CD14-positive monocyte (primary cell): ENCODE measurements at regions not wholly inside any gene's neighbourhood (a gene's known extent, or its start where the extent isn't known, plus 50 kb on each side); places are given as distances from the start of the nearest gene placed in this dataset.

Experiments
- DNase-seq, 3 donors: peaks; one replicate each; pipeline ENCODE4 v3.0.0-alpha.2; 2011 to 2022
- H2AFZ ChIP-seq: 2 replicates; pipeline ENCODE4 v1.6.0; 2012; ENCODE audit warnings: mild to moderate bottlenecking, low read depth, low read length, inconsistent platforms; ENCODE audit not compliant: insufficient read depth, poor library complexity, severe bottlenecking
- H3K27ac ChIP-seq, 2 donors: 1 replicate in 1 of 2; 2 replicates in 1 of 2; pipeline ENCODE4 v1.5.1; 2012 to 2013; ENCODE audit warnings: low read length in 2 of 2, control low read depth in 1 of 2, inconsistent platforms in 1 of 2, low read depth in 1 of 2, mild to moderate bottlenecking in 1 of 2
- H3K27me3 ChIP-seq, 2 donors: one replicate each; pipeline versions ENCODE4 v1.6.0 to v1.6.1; 2011 to 2013; ENCODE audit warnings: low read length in 2 of 2; ENCODE audit not compliant: control insufficient read depth in 2 of 2, insufficient read depth in 2 of 2
- H3K36me3 ChIP-seq, 2 donors: replicated peaks in 1 of 2; 1 replicate in 1 of 2; 2 replicates in 1 of 2; pipeline versions ENCODE4 v1.5.1 to v1.6.1; 2012 to 2013; ENCODE audit warnings: low read length in 2 of 2, control low read depth in 1 of 2, inconsistent platforms in 1 of 2, mild to moderate bottlenecking in 1 of 2; ENCODE audit not compliant: insufficient read depth in 2 of 2, control insufficient read depth in 1 of 2
- H3K4me1 ChIP-seq, 2 donors: 1 replicate in 1 of 2; 2 replicates in 1 of 2; pipeline versions ENCODE4 v1.5.1 to v1.6.1; 2012 to 2013; ENCODE audit warnings: low read length in 2 of 2, control low read depth in 1 of 2, inconsistent platforms in 1 of 2, mild to moderate bottlenecking in 1 of 2, moderate library complexity in 1 of 2; ENCODE audit not compliant: insufficient read depth in 2 of 2, control insufficient read depth in 1 of 2
- H3K4me2 ChIP-seq: replicated peaks from 2 replicates; pipeline ENCODE3; 2012; ENCODE audit warnings: low read length, moderate library complexity, mild to moderate bottlenecking; ENCODE audit not compliant: poor library complexity, severe bottlenecking; ENCODE audit errors: extremely low read depth
- H3K4me3 ChIP-seq, 3 experiments: fragments of 200-600 bp in 1 of 3; sonication (generic) in 1 of 3; replicated peaks in 1 of 3; 1 replicate in 2 of 3; 2 replicates in 1 of 3; pipeline ENCODE4 v1.5.1; 2011 to 2013; ENCODE audit warnings: low read length in 3 of 3, mild to moderate bottlenecking in 3 of 3, control low read depth in 2 of 3, low read depth in 2 of 3, inconsistent platforms in 1 of 3, moderate library complexity in 1 of 3
- H3K79me2 ChIP-seq: 2 replicates; pipeline ENCODE4 v1.6.0; 2012; ENCODE audit warnings: mild to moderate bottlenecking, control low read depth, inconsistent platforms, low read length, moderate library complexity; ENCODE audit not compliant: insufficient read depth
- H3K9ac ChIP-seq: 2 replicates; pipeline ENCODE4 v1.6.0; 2017; ENCODE audit warnings: low read length, mild to moderate bottlenecking; ENCODE audit not compliant: insufficient read depth, poor library complexity, severe bottlenecking
- H3K9me3 ChIP-seq, 2 donors: replicated peaks in 1 of 2; 1 replicate in 1 of 2; 2 replicates in 1 of 2; pipeline versions ENCODE4 v1.5.1 to v1.6.1; 2012 to 2013; ENCODE audit warnings: low read length in 2 of 2, control low read depth in 1 of 2; ENCODE audit not compliant: control insufficient read depth in 1 of 2, insufficient read depth in 1 of 2
- H4K20me1 ChIP-seq: 2 replicates; pipeline ENCODE4 v1.6.0; 2012; ENCODE audit warnings: mild to moderate bottlenecking, low read length, control low read depth, moderate library complexity; ENCODE audit not compliant: insufficient read depth
- H3K27ac Mint-ChIP-seq, 7 donors: one replicate each; pipeline ENCODE4 v1.8.0; 2020; ENCODE audit warnings: mild to moderate bottlenecking in 7 of 7, mixed read lengths in 7 of 7, moderate library complexity in 6 of 7, inconsistent platforms in 2 of 7
- H3K27me3 Mint-ChIP-seq, 3 donors: one replicate each; pipeline ENCODE4 v1.8.0; 2021 to 2022; ENCODE audit warnings: low read depth in 3 of 3, mild to moderate bottlenecking in 3 of 3, mixed read lengths in 3 of 3, moderate library complexity in 3 of 3, inconsistent platforms in 1 of 3
- H3K36me3 Mint-ChIP-seq, 2 donors: one replicate each; pipeline ENCODE4 v1.8.0; 2020; ENCODE audit warnings: mixed read lengths in 2 of 2, inconsistent platforms in 1 of 2, mild to moderate bottlenecking in 1 of 2
- H3K4me1 Mint-ChIP-seq: one replicate; pipeline ENCODE4 v1.8.0; 2020; ENCODE audit warnings: mild to moderate bottlenecking, mixed read lengths
- H3K4me3 Mint-ChIP-seq, 2 donors: one replicate each; pipeline ENCODE4 v1.8.0; 2020; ENCODE audit warnings: mild to moderate bottlenecking in 2 of 2, mixed read lengths in 2 of 2, moderate library complexity in 1 of 2
- H3K9me3 Mint-ChIP-seq, 7 donors: one replicate each; pipeline ENCODE4 v1.8.0; 2020 to 2022; ENCODE audit warnings: mixed read lengths in 7 of 7, mild to moderate bottlenecking in 6 of 7, moderate library complexity in 6 of 7, inconsistent platforms in 2 of 7
- CTCF ChIP-seq: fragments of 200-600 bp; IDR thresholded peaks from one replicate; pipeline ENCODE4 v1.8.0; 2022; ENCODE audit warnings: antibody characterized with exemption, mild to moderate bottlenecking
- WGBS: methylation state at CpG from one replicate; pipeline ENCODE4 v1.1.5; 2013; ENCODE audit warnings: missing lambda C conversion rate; ENCODE audit not compliant: insufficient coverage; 5-methylcytosine and 5-hydroxymethylcytosine counted together
- intact Hi-C, 2 donors: fragments of 100-400 bp; cut with micrococcal nuclease; formaldehyde crosslinking; loops; one replicate each; pipeline versions ENCODE4 v1.15.0 to v1.15.1; 2023

GRCh38 chr11:26846227-26846626 lies 124.4 kb upstream of the SLC5A12 start:
- Mint-ChIP-seq H3K4me1 (no peaks in the 10 kb centered on the region), H3K27me3 (no peaks in the 10 kb centered on the region)
- H3K79me2 ChIP-seq: no peaks in the 10 kb centered on the region

GRCh38 chr11:26847459-26847858 lies 125.6 kb upstream of the SLC5A12 start:
- no peak for TF ChIP-seq CTCF
- Mint-ChIP-seq H3K4me3 (no peak overlapping the region), H3K4me1 (no peaks in the 10 kb centered on the region), H3K36me3 (no peaks in the 10 kb centered on the region), H3K9me3 (peaks cover 0 to 19% (median 2%) of the 10 kb centered on the region in 7 donors), H3K27me3 (no peaks in the 10 kb centered on the region), H3K27ac (no peak overlapping the region)
- H3K9ac ChIP-seq: no peak overlapping the region
- H3K4me3 ChIP-seq: no peak overlapping the region
- H3K4me2 ChIP-seq: no peak overlapping the region
- no peak overlapping the region for H2AFZ ChIP-seq
- H3K27ac ChIP-seq: no peak overlapping the region
- H3K79me2 ChIP-seq: no peaks in the 10 kb centered on the region
- H3K4me1 ChIP-seq: no peaks in the 10 kb centered on the region
- DNase-seq: no peak
- H3K36me3 ChIP-seq: no peaks in the 10 kb centered on the region
- no peaks in the 10 kb centered on the region for H3K27me3 ChIP-seq
- WGBS: 100% methylated on average over 1 of the region's 3 CpGs
- intact Hi-C loops: no loop called here
- H3K9me3 ChIP-seq: peaks cover 0 to 6% of the 10 kb centered on the region in 2 donors
- no peaks in the 10 kb centered on the region for H4K20me1 ChIP-seq

More at GRCh38 chr11:26846227-26846626, 124.4 kb upstream of the SLC5A12 start:
- intact Hi-C loops: no loop called here
- Histone ChIP-seq H3K27ac (no peak overlapping the region), H3K36me3 (no peaks in the 10 kb centered on the region), H3K4me3 (no peak overlapping the region), H3K9ac (no peak overlapping the region), H3K9me3 (peaks cover 0 to 6% of the 10 kb centered on the region in 2 donors), H3K27me3 (no peaks in the 10 kb centered on the region), H2AFZ (no peak overlapping the region), H3K4me2 (no peak overlapping the region), H4K20me1 (no peaks in the 10 kb centered on the region), H3K4me1 (no peaks in the 10 kb centered on the region)
- no peak for DNase-seq
- no peak overlapping the region for H3K4me3 Mint-ChIP-seq
- no peaks in the 10 kb centered on the region for H3K36me3 Mint-ChIP-seq
- H3K9me3 Mint-ChIP-seq: peaks cover 0 to 14% (median under 1%) of the 10 kb centered on the region in 7 donors
- WGBS: no CpG with 5 or more reads among the region's 2 CpGs
- no peak for TF ChIP-seq CTCF
- no peak overlapping the region for H3K27ac Mint-ChIP-seq
